Pancreas (tissue), 10 donors: ENCODE measurements at regions not wholly inside any gene's neighbourhood (a gene's known extent, or its start where the extent isn't known, plus 50 kb on each side); places are given as distances from the start of the nearest gene placed in this dataset.

Source experiments
- ATAC-seq, 4 donors: fragments of 200-7000 bp; cut with Tn5 transposase; one replicate each; pipeline versions ENCODE4 v1.8.0 to v1.9.1; 2020; ENCODE audit warnings: mild to moderate bottlenecking in 4 of 4, moderate library complexity in 4 of 4
- DNase-seq, 6 donors: peaks; one replicate each; pipeline ENCODE4 v3.0.0-alpha.2; 2020
- FAIRE-seq: peaks from 2 replicates; lab custom pipeline; 2012; peaks lifted over from hg19 to GRCh38; lab: Jason Lieb, UNC
- H3K27ac ChIP-seq, 4 donors: fragments of 200-600 bp; sonication (generic); 1 replicate in 3 of 4; 2 replicates in 1 of 4; pipeline versions ENCODE4 v1.5.0 to v1.8.0; 2020
- H3K27me3 ChIP-seq, 4 donors: fragments of 200-600 bp; one replicate each; pipeline ENCODE4 v1.8.0; 2021
- H3K36me3 ChIP-seq, 3 donors: fragments of 200-600 bp; sonication (generic) in 1 of 3; one replicate each; pipeline versions ENCODE4 v1.5.0 to v1.8.0; 2020 to 2021
- H3K4me1 ChIP-seq, 3 donors: fragments of 200-600 bp; one replicate each; pipeline ENCODE4 v1.8.0; 2021
- H3K4me3 ChIP-seq, 4 donors: fragments of 200-600 bp; sonication (generic) in 2 of 4; one replicate each; pipeline versions ENCODE4 v1.5.0 to v1.8.0; 2020 to 2021
- H3K9me3 ChIP-seq, 4 donors: fragments of 200-600 bp; one replicate each; pipeline ENCODE4 v1.8.0; 2021
- WGBS, 2 donors: extraction: QIAGEN DNeasy Blood & Tissue Kit; methylation state at CpG; one replicate each; pipeline ENCODE4 v1.1.7; 2013; 5-methylcytosine and 5-hydroxymethylcytosine counted together
- intact Hi-C, 3 donors: fragments of 100-400 bp; cut with DNase I; formaldehyde crosslinking; loops; one replicate each; pipeline versions ENCODE4 v1.11.1 to v1.14.2; 2022
- TF ChIP-seq, protein P1 (sequence below), 4 donors: fragments of 200-600 bp; sonication (generic) in 3 of 4; IDR thresholded peaks; one replicate each; pipeline versions ENCODE4 v1.5.0 to v1.8.0; 2021; ENCODE audit warnings: antibody characterized with exemption in 4 of 4
- donor health status: healthy with polysubstance abuse.
- donor health status: DM: no; HTN: no; CAD: no; lungs with moderate emphysema.
- donor health status: DM: no; HTN: no; CAD: no.
- donor health status: control.
- donor health status: control.
- donor health status: Bipolar disorder and iron deficiency.
- donor health status: DM: yes; HTN: yes; CAD: no.
- donor health status: DM: no; HTN: no; CAD: no.
- donor health status: DM: no; HTN: no; CAD: no.
- donor health status: DM: yes; HTN: yes; CAD: no.

DNA sequence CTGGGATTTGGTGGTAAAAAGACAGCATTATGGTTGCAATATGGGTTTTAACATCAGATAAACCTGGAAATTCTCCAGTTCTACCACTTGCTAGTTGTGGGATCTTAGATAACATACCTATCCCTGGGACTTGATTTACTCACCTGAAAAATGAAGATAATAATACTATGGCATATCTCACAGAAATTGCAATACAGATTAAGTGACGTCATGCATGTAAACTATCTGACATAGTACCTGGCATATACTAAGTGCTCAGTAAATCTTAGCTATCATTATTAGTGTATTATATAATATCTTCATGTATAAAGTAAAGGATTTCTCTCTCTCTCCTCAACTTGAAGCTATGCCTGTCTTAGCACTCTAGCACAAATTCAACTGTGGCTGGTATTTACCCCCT lies 192.5 kb downstream of the PCDH19 start:
- intact Hi-C loops: no loop called here
- 33 to 47% methylated on average over 1 of the region's 1 CpG for WGBS, 2 donors
- Histone ChIP-seq H3K9me3 (no peaks in the 10 kb centered on the region), H3K36me3 (no peaks in the 10 kb centered on the region), H3K27me3 (peaks cover 0 to 12% (median 0%) of the 10 kb centered on the region in 4 donors), H3K4me3 (no peak overlapping the region), H3K27ac (no peak overlapping the region), H3K4me1 (no peaks in the 10 kb centered on the region)
- TF ChIP-seq, protein P1, sequence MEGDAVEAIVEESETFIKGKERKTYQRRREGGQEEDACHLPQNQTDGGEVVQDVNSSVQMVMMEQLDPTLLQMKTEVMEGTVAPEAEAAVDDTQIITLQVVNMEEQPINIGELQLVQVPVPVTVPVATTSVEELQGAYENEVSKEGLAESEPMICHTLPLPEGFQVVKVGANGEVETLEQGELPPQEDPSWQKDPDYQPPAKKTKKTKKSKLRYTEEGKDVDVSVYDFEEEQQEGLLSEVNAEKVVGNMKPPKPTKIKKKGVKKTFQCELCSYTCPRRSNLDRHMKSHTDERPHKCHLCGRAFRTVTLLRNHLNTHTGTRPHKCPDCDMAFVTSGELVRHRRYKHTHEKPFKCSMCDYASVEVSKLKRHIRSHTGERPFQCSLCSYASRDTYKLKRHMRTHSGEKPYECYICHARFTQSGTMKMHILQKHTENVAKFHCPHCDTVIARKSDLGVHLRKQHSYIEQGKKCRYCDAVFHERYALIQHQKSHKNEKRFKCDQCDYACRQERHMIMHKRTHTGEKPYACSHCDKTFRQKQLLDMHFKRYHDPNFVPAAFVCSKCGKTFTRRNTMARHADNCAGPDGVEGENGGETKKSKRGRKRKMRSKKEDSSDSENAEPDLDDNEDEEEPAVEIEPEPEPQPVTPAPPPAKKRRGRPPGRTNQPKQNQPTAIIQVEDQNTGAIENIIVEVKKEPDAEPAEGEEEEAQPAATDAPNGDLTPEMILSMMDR (IDR thresholded peaks at IDR 0.05): no peak
- no peak for FAIRE-seq
- DNase-seq: no peak
- ATAC-seq: no peak

DNA sequence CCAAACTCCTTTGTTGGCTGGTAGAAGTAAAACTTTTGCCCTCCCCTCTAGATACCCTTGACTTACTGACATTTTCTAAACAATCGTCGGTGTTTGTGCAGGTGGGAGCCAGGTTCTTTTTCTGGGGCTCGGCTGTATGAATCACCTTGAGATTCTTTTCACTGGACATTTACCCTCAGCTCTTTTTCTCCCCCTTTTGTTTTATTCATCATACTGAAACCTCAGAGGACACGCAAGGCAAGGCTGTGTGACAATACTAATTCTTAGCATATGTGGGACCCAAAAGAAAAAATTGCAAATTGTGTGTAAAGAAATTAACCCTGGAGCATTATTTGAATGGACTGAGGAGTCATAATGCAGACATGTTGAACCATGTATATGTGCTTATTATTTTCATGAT lies 194.0 kb downstream of the PCDH19 start:
- FAIRE-seq (no peak), DNase-seq (no peak), ATAC-seq (no peak)
- H3K4me1 ChIP-seq: no peaks in the 10 kb centered on the region
- H3K9me3 ChIP-seq: no peaks in the 10 kb centered on the region
- H3K36me3 ChIP-seq: no peaks in the 10 kb centered on the region
- no peak overlapping the region for H3K27ac ChIP-seq
- intact Hi-C loops: no loop called here
- H3K4me3 ChIP-seq: no peak overlapping the region
- peaks cover 0 to 6% (median 0%) of the 10 kb centered on the region in 4 donors for H3K27me3 ChIP-seq
- WGBS, 2 donors: 42 to 48% methylated on average over 4 of the region's 4 CpGs
- TF ChIP-seq, protein P1 (IDR thresholded peaks at IDR 0.05): no peak

DNA sequence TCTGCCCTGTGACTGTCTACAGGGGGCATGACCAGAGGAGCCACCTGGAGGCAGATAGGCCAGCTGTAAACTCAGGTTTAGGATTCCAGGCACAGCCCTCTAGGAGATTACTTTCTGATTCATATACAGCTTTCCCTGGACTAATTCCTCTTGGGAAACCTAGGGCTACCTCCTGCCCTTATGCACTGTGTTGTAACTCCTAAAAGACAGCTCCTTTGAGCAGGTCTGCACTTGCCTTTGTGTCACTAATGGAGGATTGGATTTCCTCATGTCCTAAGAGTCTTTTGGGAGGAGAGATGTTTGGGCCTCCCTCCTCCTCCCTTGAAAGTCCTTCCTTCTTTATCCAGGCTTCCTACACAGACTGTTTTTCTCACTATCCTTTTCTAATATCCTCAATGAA lies 202.0 kb downstream of the PCDH19 start:
- Histone ChIP-seq H3K4me3 (no peak overlapping the region), H3K9me3 (no peaks in the 10 kb centered on the region), H3K27ac (no peak overlapping the region), H3K36me3 (no peaks in the 10 kb centered on the region), H3K4me1 (no peaks in the 10 kb centered on the region), H3K27me3 (no peaks in the 10 kb centered on the region)
- TF ChIP-seq, protein P1 (IDR thresholded peaks at IDR 0.05): no peak
- intact Hi-C loops: no loop called here
- FAIRE-seq (no peak), ATAC-seq (no peak), DNase-seq (no peak)

DNA sequence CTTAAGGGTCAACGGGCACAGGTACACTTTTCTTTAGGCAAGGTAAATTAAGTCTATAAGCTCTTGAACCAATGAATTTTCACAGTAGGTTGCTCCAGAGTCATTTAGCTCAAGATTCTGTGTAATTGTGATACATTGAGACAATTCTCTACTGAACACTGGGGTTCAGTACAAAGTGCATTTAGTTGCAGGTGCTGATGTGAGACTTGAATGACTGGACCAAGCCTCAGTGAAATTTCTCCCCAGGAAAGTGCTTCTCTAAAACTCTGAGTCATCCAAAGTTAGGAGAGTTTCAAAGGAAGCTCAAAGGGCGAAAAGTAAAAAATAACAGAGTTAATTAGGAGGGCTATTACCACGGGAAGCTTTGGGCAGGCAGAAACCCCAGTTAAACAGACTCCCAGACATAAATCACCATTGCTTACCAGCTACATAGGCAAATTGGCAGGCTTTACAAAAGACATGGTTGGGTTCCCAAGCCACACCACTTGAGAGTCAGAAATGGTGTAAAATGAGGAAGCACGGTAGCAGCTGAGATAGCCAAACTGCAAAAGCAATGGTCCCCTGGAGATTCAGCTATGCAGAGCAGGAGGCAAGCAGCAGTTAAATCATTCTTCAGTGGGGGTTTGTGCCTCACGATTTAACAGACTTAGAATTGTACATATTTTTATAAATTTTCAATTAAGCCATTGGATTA lies 202.6 kb downstream of the PCDH19 start:
- ATAC-seq (no peak), DNase-seq (no peak), FAIRE-seq (no peak)
- Histone ChIP-seq H3K27me3 (no peaks in the 10 kb centered on the region), H3K36me3 (no peaks in the 10 kb centered on the region), H3K4me1 (no peaks in the 10 kb centered on the region), H3K4me3 (no peak overlapping the region), H3K9me3 (no peaks in the 10 kb centered on the region), H3K27ac (no peak overlapping the region)
- 26 to 49% methylated on average over 5 of the region's 5 CpGs for WGBS, 2 donors
- TF ChIP-seq, protein P1 (IDR thresholded peaks at IDR 0.05): no peak
- intact Hi-C loops: no loop called here

DNA sequence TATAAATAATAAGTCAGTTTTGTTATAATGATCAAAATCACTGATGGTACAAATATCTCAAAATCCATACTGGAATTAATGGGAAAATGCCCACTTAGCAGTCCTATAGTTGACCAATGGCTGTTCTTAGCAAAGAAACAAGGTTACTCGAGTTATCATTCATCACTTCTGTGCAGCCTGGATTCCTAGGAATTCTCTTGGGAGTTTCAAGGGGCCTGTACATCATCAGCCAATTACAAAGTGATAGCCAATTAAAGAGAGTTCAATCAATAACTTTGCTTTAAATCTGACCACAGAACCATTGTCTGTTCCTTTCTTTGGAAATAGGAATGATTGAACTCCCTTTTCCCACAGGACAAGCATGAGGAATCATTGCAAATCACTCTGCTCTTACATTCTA lies 205.5 kb downstream of the PCDH19 start:
- no peaks in the 10 kb centered on the region for H3K36me3 ChIP-seq
- no peak overlapping the region for H3K4me3 ChIP-seq
- DNase-seq (no peak), ATAC-seq (no peak), FAIRE-seq (no peak)
- no peaks in the 10 kb centered on the region for H3K9me3 ChIP-seq
- no peaks in the 10 kb centered on the region for H3K4me1 ChIP-seq
- H3K27me3 ChIP-seq: no peaks in the 10 kb centered on the region
- intact Hi-C loops: no loop called here
- WGBS, 2 donors: 45 to 61% methylated on average over 1 of the region's 1 CpG
- TF ChIP-seq, protein P1 (IDR thresholded peaks at IDR 0.05): no peak
- no peak overlapping the region for H3K27ac ChIP-seq
